ENCODE measurements at regions not wholly inside any gene's neighbourhood (a gene's known extent, or its start where the extent isn't known, plus 50 kb on each side); places are given as distances from the start of the nearest gene placed in this dataset.
A peak's percentile ranks its signal among the peaks of the same experiment; 100 is the strongest.

GRCh38 chr12:38983117-38983571 lies 77.8 kb upstream of the CPNE8 start:
- Histone ChIP-seq H3K4me1 (ENCODE audit: low read depth) (no peaks in the 10 kb centered on the region), H3K27ac (no peak overlapping the region), H3K4me3 (no peak overlapping the region), H3K9me3 (ENCODE audit: low read depth) (no peaks in the 10 kb centered on the region), H3K36me3 (no peaks in the 10 kb centered on the region), H3K27me3 (no peaks in the 10 kb centered on the region)
- no peak for DNase-seq (ENCODE audit: low read depth in 1 of 2, low spot score in 1 of 2)
- no peak for TF ChIP-seq CTCF (IDR thresholded peaks at IDR 0.05; ENCODE audit: low read depth, low read length)

- Histone ChIP-seq H3K27me3 (no peaks in the 10 kb centered on the region), H3K27ac (no peak overlapping the region), H3K4me1 (ENCODE audit: low read depth) (no peaks in the 10 kb centered on the region), H3K9me3 (ENCODE audit: low read depth) (no peaks in the 10 kb centered on the region), H3K4me3 (no peak overlapping the region), H3K36me3 (no peaks in the 10 kb centered on the region)
- TF ChIP-seq CTCF (IDR thresholded peaks at IDR 0.05; ENCODE audit: low read depth, low read length), result no peak
- DNase-seq (ENCODE audit: low read depth in 1 of 2, low spot score in 1 of 2), result no peak
Observed at GRCh38 chr12:38977132-38977531, 71.7 kb upstream of the CPNE8 start.

- Histone ChIP-seq H3K4me1 (ENCODE audit: low read depth) (no peaks in the 10 kb centered on the region), H3K36me3 (no peaks in the 10 kb centered on the region), H3K4me3 (no peak overlapping the region), H3K27me3 (no peaks in the 10 kb centered on the region), H3K9me3 (ENCODE audit: low read depth) (no peaks in the 10 kb centered on the region), H3K27ac (no peak overlapping the region)
- TF ChIP-seq CTCF (IDR thresholded peaks at IDR 0.05; ENCODE audit: low read depth, low read length), result no peak
- no peak for DNase-seq (ENCODE audit: low read depth in 1 of 2, low spot score in 1 of 2)
Observed at GRCh38 chr12:38969706-38970105, 64.3 kb upstream of the CPNE8 start.

GRCh38 chr12:38961683-38962082 lies 56.3 kb upstream of the CPNE8 start:
- no peaks in the 10 kb centered on the region for H3K4me1 ChIP-seq (ENCODE audit: low read depth)
- TF ChIP-seq CTCF (IDR thresholded peaks at IDR 0.05; ENCODE audit: low read depth, low read length), result no peak
- H3K27ac ChIP-seq, result no peak overlapping the region
- H3K27me3 ChIP-seq, result no peaks in the 10 kb centered on the region
- no peak overlapping the region for H3K4me3 ChIP-seq
- no peaks in the 10 kb centered on the region for H3K36me3 ChIP-seq
- H3K9me3 ChIP-seq (ENCODE audit: low read depth), result no peaks in the 10 kb centered on the region
- no peak for DNase-seq (ENCODE audit: low read depth in 1 of 2, low spot score in 1 of 2)

GRCh38 chr12:38961012-38961411 lies 55.6 kb upstream of the CPNE8 start:
- no peak for DNase-seq (ENCODE audit: low read depth in 1 of 2, low spot score in 1 of 2)
- no peaks in the 10 kb centered on the region for H3K36me3 ChIP-seq
- H3K9me3 ChIP-seq (ENCODE audit: low read depth), result no peaks in the 10 kb centered on the region
- H3K27me3 ChIP-seq, result no peaks in the 10 kb centered on the region
- H3K27ac ChIP-seq, result no peak overlapping the region
- H3K4me3 ChIP-seq, result no peak overlapping the region
- no peaks in the 10 kb centered on the region for H3K4me1 ChIP-seq (ENCODE audit: low read depth)
- no peak for TF ChIP-seq CTCF (IDR thresholded peaks at IDR 0.05; ENCODE audit: low read depth, low read length)

GRCh38 chr12:38956337-38956736 lies 50.9 kb upstream of the CPNE8 start:
- no peaks in the 10 kb centered on the region for H3K36me3 ChIP-seq
- H3K9me3 ChIP-seq (ENCODE audit: low read depth), result no peaks in the 10 kb centered on the region
- peak in 1 of 2 donors; percentile 1 for DNase-seq (ENCODE audit: low read depth in 1 of 2, low spot score in 1 of 2)
- no peak overlapping the region for H3K27ac ChIP-seq
- no peaks in the 10 kb centered on the region for H3K27me3 ChIP-seq
- TF ChIP-seq CTCF (IDR thresholded peaks at IDR 0.05; ENCODE audit: low read depth, low read length), result no peak
- H3K4me1 ChIP-seq (ENCODE audit: low read depth), result no peaks in the 10 kb centered on the region
- no peak overlapping the region for H3K4me3 ChIP-seq
